Trophoblast cell (in vitro differentiated cells and primary cell): ENCODE measurements at regions not wholly inside any gene's neighbourhood (a gene's known extent, or its start where the extent isn't known, plus 50 kb on each side); places are given as distances from the start of the nearest gene placed in this dataset.

Experiments
- DNase-seq, 2 donors: peaks; one replicate each; pipeline ENCODE4 v3.0.0-alpha.2; 2016
- H2AFZ ChIP-seq: 2 replicates; pipeline ENCODE4 v1.6.1; 2013; ENCODE audit warnings: low read length, moderate library complexity, mild to moderate bottlenecking; ENCODE audit not compliant: insufficient read depth, poor library complexity
- H2AK5ac ChIP-seq: 2 replicates; pipeline ENCODE4 v1.6.1; 2013; ENCODE audit warnings: mild to moderate bottlenecking, low read length
- H2BK120ac ChIP-seq: 2 replicates; pipeline ENCODE4 v1.6.1; 2013; ENCODE audit warnings: low read length, mild to moderate bottlenecking, moderate library complexity; ENCODE audit not compliant: insufficient read depth, poor library complexity
- H2BK12ac ChIP-seq: 2 replicates; pipeline ENCODE4 v1.6.1; 2013; ENCODE audit warnings: mild to moderate bottlenecking, low read length, moderate library complexity
- H2BK5ac ChIP-seq: 2 replicates; pipeline ENCODE4 v1.6.1; 2013; ENCODE audit warnings: low read length, low read depth, moderate library complexity, mild to moderate bottlenecking; ENCODE audit not compliant: poor library complexity
- H3K14ac ChIP-seq: 2 replicates; pipeline ENCODE4 v1.6.1; 2013; ENCODE audit warnings: mild to moderate bottlenecking, low read length
- H3K18ac ChIP-seq: 2 replicates; pipeline ENCODE4 v1.6.1; 2013; ENCODE audit warnings: mild to moderate bottlenecking, low read length
- H3K23ac ChIP-seq: 2 replicates; pipeline ENCODE4 v1.6.1; 2013; ENCODE audit warnings: low read length
- H3K27ac ChIP-seq: 2 replicates; pipeline ENCODE4 v1.5.1; 2013; ENCODE audit warnings: low read depth, mild to moderate bottlenecking, inconsistent platforms, low read length, moderate library complexity
- H3K27me3 ChIP-seq: 2 replicates; pipeline ENCODE4 v1.6.1; 2013; ENCODE audit warnings: inconsistent platforms, mild to moderate bottlenecking, low read length, moderate library complexity; ENCODE audit not compliant: insufficient read depth
- H3K36me3 ChIP-seq, 2 experiments: 1 replicate in 1 of 2; 2 replicates in 1 of 2; pipeline ENCODE4 v1.6.1; 2013; ENCODE audit warnings: low read length in 2 of 2, mild to moderate bottlenecking in 2 of 2, moderate library complexity in 1 of 2; ENCODE audit not compliant: insufficient read depth in 2 of 2, control insufficient read depth in 1 of 2
- H3K4ac ChIP-seq: 2 replicates; pipeline ENCODE4 v1.6.1; 2013; ENCODE audit warnings: low read depth, mild to moderate bottlenecking, low read length, moderate library complexity
- H3K4me1 ChIP-seq, 2 experiments: 1 replicate in 1 of 2; 2 replicates in 1 of 2; pipeline ENCODE4 v1.6.1; 2013; ENCODE audit warnings: low read length in 2 of 2, mild to moderate bottlenecking in 2 of 2, moderate library complexity in 1 of 2; ENCODE audit not compliant: insufficient read depth in 2 of 2, control insufficient read depth in 1 of 2
- H3K4me2 ChIP-seq: 2 replicates; pipeline ENCODE4 v1.6.1; 2013; ENCODE audit warnings: inconsistent platforms, mild to moderate bottlenecking, low read length, moderate library complexity
- H3K4me3 ChIP-seq: 2 replicates; pipeline ENCODE4 v1.5.1; 2013; ENCODE audit warnings: mild to moderate bottlenecking, low read depth, low read length, inconsistent platforms
- H3K79me1 ChIP-seq: one replicate; pipeline ENCODE4 v1.6.1; 2013; ENCODE audit warnings: low read length
- H3K79me2 ChIP-seq: 2 replicates; pipeline ENCODE4 v1.6.1; 2013; ENCODE audit warnings: low read length, mild to moderate bottlenecking; ENCODE audit not compliant: control insufficient read depth, insufficient read depth, poor library complexity
- H3K9ac ChIP-seq: 2 replicates; pipeline ENCODE4 v1.6.1; 2013; ENCODE audit warnings: mild to moderate bottlenecking, low read length
- H3K9me3 ChIP-seq: 2 replicates; pipeline ENCODE4 v1.6.1; 2013; ENCODE audit warnings: low read depth, mild to moderate bottlenecking, control low read depth, inconsistent platforms, low read length; ENCODE audit not compliant: insufficient read depth
- H4K12ac ChIP-seq: 2 replicates; pipeline ENCODE4 v1.6.1; 2013; ENCODE audit warnings: low read depth, mild to moderate bottlenecking, low read length, moderate library complexity
- H4K8ac ChIP-seq: 2 replicates; pipeline ENCODE4 v1.6.1; 2013; ENCODE audit warnings: low read depth, mild to moderate bottlenecking, low read length, moderate library complexity
- H4K91ac ChIP-seq: one replicate; pipeline ENCODE4 v1.6.1; 2013; ENCODE audit warnings: low read depth, mild to moderate bottlenecking, low read length, moderate library complexity
- WGBS: extraction: QIAGEN DNeasy Blood & Tissue Kit; methylation state at CpG from one replicate; pipeline ENCODE4 v1.1.7; 2013; ENCODE audit warnings: missing lambda C conversion rate; ENCODE audit not compliant: insufficient read length, insufficient coverage; ENCODE audit errors: extremely low coverage; 5-methylcytosine and 5-hydroxymethylcytosine counted together

- no peak overlapping the region for H2BK12ac ChIP-seq
- H3K36me3 ChIP-seq = no peaks in the 10 kb centered on the region
- no peak overlapping the region for H4K12ac ChIP-seq
- H2BK5ac ChIP-seq = no peak overlapping the region
- 100% methylated on average over 1 of the region's 3 CpGs for WGBS
- H3K9me3 ChIP-seq = no peaks in the 10 kb centered on the region
- H3K4me3 ChIP-seq = no peak overlapping the region
- H3K9ac ChIP-seq = no peak overlapping the region
- no peak overlapping the region for H3K27ac ChIP-seq
- H3K18ac ChIP-seq = no peak overlapping the region
- H4K8ac ChIP-seq = no peak overlapping the region
- H2AK5ac ChIP-seq = no peak overlapping the region
- no peak overlapping the region for H3K4ac ChIP-seq
- no peak overlapping the region for H4K91ac ChIP-seq
- H3K79me2 ChIP-seq = no peaks in the 10 kb centered on the region
- H3K23ac ChIP-seq = no peak overlapping the region
- H3K4me1 ChIP-seq = no peaks in the 10 kb centered on the region
- no peak overlapping the region for H3K14ac ChIP-seq
- H3K79me1 ChIP-seq = no peaks in the 10 kb centered on the region
- no peak overlapping the region for H2AFZ ChIP-seq
- DNase-seq = no peak
- no peak overlapping the region for H2BK120ac ChIP-seq
- H3K27me3 ChIP-seq = no peaks in the 10 kb centered on the region
- H3K4me2 ChIP-seq = no peak overlapping the region
Observed at GRCh38 chr5:153258469-153258868, 232.0 kb upstream of the GRIA1 start.

GRCh38 chr5:153267506-153267905, 223.0 kb upstream of the GRIA1 start:
- H4K8ac ChIP-seq = no peak overlapping the region
- H3K4ac ChIP-seq = no peak overlapping the region
- no peak overlapping the region for H2BK12ac ChIP-seq
- H2BK5ac ChIP-seq = no peak overlapping the region
- H2AK5ac ChIP-seq = no peak overlapping the region
- H3K9ac ChIP-seq = no peak overlapping the region
- no peaks in the 10 kb centered on the region for H3K36me3 ChIP-seq
- H3K23ac ChIP-seq = no peak overlapping the region
- no peak overlapping the region for H3K27ac ChIP-seq
- H3K79me2 ChIP-seq = no peaks in the 10 kb centered on the region
- H3K4me2 ChIP-seq = no peak overlapping the region
- H3K4me1 ChIP-seq = no peaks in the 10 kb centered on the region
- H3K9me3 ChIP-seq = no peaks in the 10 kb centered on the region
- DNase-seq = peak; percentile 58 to 85
- no peak overlapping the region for H4K12ac ChIP-seq
- H3K27me3 ChIP-seq = no peaks in the 10 kb centered on the region
- no peak overlapping the region for H3K4me3 ChIP-seq
- no peak overlapping the region for H3K18ac ChIP-seq
- no peak overlapping the region for H4K91ac ChIP-seq
- no peak overlapping the region for H2AFZ ChIP-seq
- no peak overlapping the region for H2BK120ac ChIP-seq
- no peaks in the 10 kb centered on the region for H3K79me1 ChIP-seq
- H3K14ac ChIP-seq = no peak overlapping the region

GRCh38 chr5:153275695-153276094, 214.8 kb upstream of the GRIA1 start:
- H3K4me1 ChIP-seq = no peaks in the 10 kb centered on the region
- H2AK5ac ChIP-seq = no peak overlapping the region
- no peaks in the 10 kb centered on the region for H3K36me3 ChIP-seq
- no peak overlapping the region for H3K14ac ChIP-seq
- H3K23ac ChIP-seq = no peak overlapping the region
- H3K27me3 ChIP-seq = no peaks in the 10 kb centered on the region
- no peak overlapping the region for H2BK5ac ChIP-seq
- H2BK120ac ChIP-seq = no peak overlapping the region
- no peak overlapping the region for H4K91ac ChIP-seq
- H3K4me3 ChIP-seq = no peak overlapping the region
- H3K27ac ChIP-seq = no peak overlapping the region
- DNase-seq = no peak
- no peak overlapping the region for H3K4ac ChIP-seq
- H4K12ac ChIP-seq = no peak overlapping the region
- no peaks in the 10 kb centered on the region for H3K9me3 ChIP-seq
- H3K79me1 ChIP-seq = no peaks in the 10 kb centered on the region
- no peak overlapping the region for H2BK12ac ChIP-seq
- H3K9ac ChIP-seq = no peak overlapping the region
- no peak overlapping the region for H4K8ac ChIP-seq
- WGBS = no CpG with 5 or more reads among the region's 3 CpGs
- no peaks in the 10 kb centered on the region for H3K79me2 ChIP-seq
- H3K18ac ChIP-seq = no peak overlapping the region
- no peak overlapping the region for H3K4me2 ChIP-seq
- H2AFZ ChIP-seq = no peak overlapping the region

GRCh38 chr5:153276151-153276550, 214.3 kb upstream of the GRIA1 start:
- no peaks in the 10 kb centered on the region for H3K27me3 ChIP-seq
- H3K4me3 ChIP-seq = no peak overlapping the region
- H3K9me3 ChIP-seq = no peaks in the 10 kb centered on the region
- no peak overlapping the region for H2AFZ ChIP-seq
- WGBS = no CpG with 5 or more reads among the region's 4 CpGs
- H2AK5ac ChIP-seq = no peak overlapping the region
- DNase-seq = peak in 1 of 2 donors; percentile 67
- H3K14ac ChIP-seq = no peak overlapping the region
- H3K79me1 ChIP-seq = no peaks in the 10 kb centered on the region
- no peak overlapping the region for H4K91ac ChIP-seq
- no peak overlapping the region for H2BK120ac ChIP-seq
- no peak overlapping the region for H2BK5ac ChIP-seq
- no peak overlapping the region for H4K12ac ChIP-seq
- H3K4me2 ChIP-seq = no peak overlapping the region
- no peak overlapping the region for H3K4ac ChIP-seq
- H3K27ac ChIP-seq = no peak overlapping the region
- H2BK12ac ChIP-seq = no peak overlapping the region
- H3K4me1 ChIP-seq = no peaks in the 10 kb centered on the region
- no peaks in the 10 kb centered on the region for H3K36me3 ChIP-seq
- no peaks in the 10 kb centered on the region for H3K79me2 ChIP-seq
- H3K23ac ChIP-seq = no peak overlapping the region
- H3K9ac ChIP-seq = no peak overlapping the region
- no peak overlapping the region for H3K18ac ChIP-seq
- H4K8ac ChIP-seq = no peak overlapping the region
